PC-9 (cell line): ENCODE measurements at regions not wholly inside any gene's neighbourhood (a gene's known extent, or its start where the extent isn't known, plus 50 kb on each side); places are given as distances from the start of the nearest gene placed in this dataset.

ENCODE experiments used
- CTCF ChIP-seq: fragments of 200-600 bp; sonication (generic); conservative IDR thresholded peaks from 2 replicates; pipeline ENCODE4 v1.6.1; 2017; ENCODE audit warnings: mixed run types, antibody characterized with exemption, mild to moderate bottlenecking, moderate library complexity
- EZH2 ChIP-seq: fragments of 200-600 bp; sonication (generic); IDR thresholded peaks from 2 replicates; pipeline ENCODE4 v1.8.0; 2017; ENCODE audit warnings: antibody characterized with exemption, low read depth

GRCh38 chr4:127558088-127558487 lies 74.7 kb upstream of the INTU start:
- TF ChIP-seq CTCF (no peak), EZH2 (no peak)
